Glutamatergic neuron (in vitro differentiated cells): ENCODE measurements at regions not wholly inside any gene's neighbourhood (a gene's known extent, or its start where the extent isn't known, plus 50 kb on each side); places are given as distances from the start of the nearest gene placed in this dataset.
A peak's percentile ranks its signal among the peaks of the same experiment; 100 is the strongest.

Experiments used
- DNase-seq: peaks from one replicate; pipeline ENCODE4 v3.0.0; 2022
- H3K27ac Mint-ChIP-seq: one replicate; pipeline ENCODE4 v1.8.0; 2020; ENCODE audit warnings: mild to moderate bottlenecking, mixed read lengths, inconsistent platforms; ENCODE audit not compliant: unreplicated experiment
- H3K27me3 Mint-ChIP-seq: one replicate; pipeline ENCODE4 v1.8.0; 2020; ENCODE audit warnings: mild to moderate bottlenecking, moderate library complexity, mixed read lengths, inconsistent platforms; ENCODE audit not compliant: unreplicated experiment
- H3K36me3 Mint-ChIP-seq: one replicate; pipeline ENCODE4 v1.8.0; 2020; ENCODE audit warnings: mild to moderate bottlenecking, mixed read lengths, inconsistent platforms; ENCODE audit not compliant: unreplicated experiment
- H3K4me1 Mint-ChIP-seq: one replicate; pipeline ENCODE4 v1.8.0; 2020; ENCODE audit warnings: mild to moderate bottlenecking, low read depth, mixed read lengths, inconsistent platforms; ENCODE audit not compliant: unreplicated experiment
- H3K4me3 Mint-ChIP-seq: one replicate; pipeline ENCODE4 v1.8.0; 2020; ENCODE audit warnings: mild to moderate bottlenecking, mixed read lengths, inconsistent platforms; ENCODE audit not compliant: unreplicated experiment
- H3K9me3 Mint-ChIP-seq: one replicate; pipeline ENCODE4 v1.8.0; 2020; ENCODE audit warnings: mild to moderate bottlenecking, moderate library complexity, mixed read lengths, inconsistent platforms; ENCODE audit not compliant: unreplicated experiment
- TF ChIP-seq, protein P1 (sequence below): fragments of 200-600 bp; sonication (generic); IDR thresholded peaks from one replicate; pipeline ENCODE4 v1.5.0; 2021; ENCODE audit not compliant: partially characterized antibody, unreplicated experiment

DNA sequence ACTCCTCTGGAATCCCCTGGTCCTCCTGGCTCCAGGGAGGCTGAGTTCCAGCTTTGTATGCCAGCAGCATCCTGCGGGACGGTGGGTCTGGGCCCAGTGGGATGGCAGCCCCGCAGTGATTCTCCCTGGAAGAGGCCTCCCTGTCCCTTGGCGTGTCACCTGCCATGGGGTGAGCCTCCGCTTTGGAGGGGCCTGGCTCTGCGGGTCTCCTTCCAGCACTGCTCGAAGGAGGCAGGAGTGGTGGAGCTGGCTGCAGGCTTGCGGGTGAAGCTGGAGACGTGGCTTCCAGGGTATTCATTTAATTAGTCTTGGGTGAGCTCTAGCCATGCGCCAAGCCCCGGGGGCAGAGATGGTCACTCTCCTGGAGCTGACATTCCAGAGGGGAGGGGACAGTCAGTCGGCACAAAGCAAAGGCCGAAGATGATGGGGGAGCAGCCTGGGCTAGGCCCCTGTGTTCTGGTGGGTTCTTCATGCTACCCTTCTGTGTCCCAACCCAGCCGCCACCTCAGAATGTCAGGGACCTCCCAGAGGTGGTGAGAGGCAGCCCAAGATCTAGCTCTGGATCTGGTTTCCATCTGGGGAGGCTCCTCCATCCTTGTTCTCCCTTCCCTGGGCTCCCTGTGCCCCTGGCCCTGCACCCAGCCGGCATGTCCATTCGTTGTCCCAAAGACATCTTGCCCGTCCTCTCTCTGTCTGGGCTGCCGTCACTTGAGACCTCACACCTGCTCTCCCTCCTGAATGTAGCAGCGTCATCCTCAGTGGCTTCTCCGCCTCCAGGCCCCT lies 1332.5 kb downstream of the BRD1 start:
- Mint-ChIP-seq H3K9me3 (peaks cover 13% of the 10 kb centered on the region), H3K4me3 (no peak overlapping the region), H3K4me1 (peaks cover 17% of the 10 kb centered on the region), H3K27ac (no peak overlapping the region), H3K36me3 (no peaks in the 10 kb centered on the region), H3K27me3 (peaks cover 9% of the 10 kb centered on the region)
- DNase-seq, result no peak
- TF ChIP-seq, protein P1, sequence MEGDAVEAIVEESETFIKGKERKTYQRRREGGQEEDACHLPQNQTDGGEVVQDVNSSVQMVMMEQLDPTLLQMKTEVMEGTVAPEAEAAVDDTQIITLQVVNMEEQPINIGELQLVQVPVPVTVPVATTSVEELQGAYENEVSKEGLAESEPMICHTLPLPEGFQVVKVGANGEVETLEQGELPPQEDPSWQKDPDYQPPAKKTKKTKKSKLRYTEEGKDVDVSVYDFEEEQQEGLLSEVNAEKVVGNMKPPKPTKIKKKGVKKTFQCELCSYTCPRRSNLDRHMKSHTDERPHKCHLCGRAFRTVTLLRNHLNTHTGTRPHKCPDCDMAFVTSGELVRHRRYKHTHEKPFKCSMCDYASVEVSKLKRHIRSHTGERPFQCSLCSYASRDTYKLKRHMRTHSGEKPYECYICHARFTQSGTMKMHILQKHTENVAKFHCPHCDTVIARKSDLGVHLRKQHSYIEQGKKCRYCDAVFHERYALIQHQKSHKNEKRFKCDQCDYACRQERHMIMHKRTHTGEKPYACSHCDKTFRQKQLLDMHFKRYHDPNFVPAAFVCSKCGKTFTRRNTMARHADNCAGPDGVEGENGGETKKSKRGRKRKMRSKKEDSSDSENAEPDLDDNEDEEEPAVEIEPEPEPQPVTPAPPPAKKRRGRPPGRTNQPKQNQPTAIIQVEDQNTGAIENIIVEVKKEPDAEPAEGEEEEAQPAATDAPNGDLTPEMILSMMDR, result no peak

GRCh38 chr22:48494256-48494967 lies 1333.3 kb downstream of the BRD1 start:
- Mint-ChIP-seq H3K4me3 (no peak overlapping the region), H3K4me1 (peaks cover 17% of the 10 kb centered on the region), H3K36me3 (no peaks in the 10 kb centered on the region), H3K27ac (peak overlapping the region; percentile 72), H3K9me3 (peaks cover 12% of the 10 kb centered on the region), H3K27me3 (peaks cover 7% of the 10 kb centered on the region)
- TF ChIP-seq, protein P1, result no peak
- DNase-seq, result no peak

DNA sequence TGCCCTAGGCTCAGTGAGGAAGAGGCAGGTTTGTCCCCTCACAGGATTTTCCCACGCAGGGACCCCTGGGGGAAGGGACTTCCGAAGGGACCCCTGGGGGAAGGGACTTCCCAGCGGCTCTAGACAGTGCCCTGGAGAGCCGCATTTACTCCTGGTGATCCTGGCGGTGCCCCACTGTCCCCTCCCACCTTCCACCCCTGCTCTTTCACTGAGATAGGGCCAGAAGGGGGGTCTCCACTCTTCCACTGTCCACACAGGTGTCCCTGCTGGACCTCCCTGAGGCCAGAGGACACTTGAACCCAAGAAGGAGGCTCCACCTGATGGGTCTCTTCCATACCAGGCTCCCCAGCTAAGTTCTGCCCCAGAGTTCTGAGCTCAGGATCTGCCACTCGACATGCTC lies 1333.9 kb downstream of the BRD1 start:
- Mint-ChIP-seq H3K27me3 (peaks cover 3% of the 10 kb centered on the region), H3K4me1 (peaks cover 15% of the 10 kb centered on the region), H3K4me3 (no peak overlapping the region), H3K36me3 (no peaks in the 10 kb centered on the region), H3K9me3 (peaks cover 12% of the 10 kb centered on the region), H3K27ac (no peak overlapping the region)
- TF ChIP-seq, protein P1, result no peak
- DNase-seq, result no peak

- Mint-ChIP-seq H3K27me3 (peaks cover 10% of the 10 kb centered on the region), H3K36me3 (no peaks in the 10 kb centered on the region), H3K4me1 (peaks cover 17% of the 10 kb centered on the region), H3K27ac (no peak overlapping the region), H3K9me3 (peaks cover 12% of the 10 kb centered on the region), H3K4me3 (peak overlapping the region; percentile 55)
- peak; percentile 65 for DNase-seq
- TF ChIP-seq, protein P1, result peak; percentile 50
Measured at GRCh38 chr22:48492366-48493320, 1335.0 kb downstream of the BRD1 start.
